ENCODE measurements at regions not wholly inside any gene's neighbourhood (a gene's known extent, or its start where the extent isn't known, plus 50 kb on each side); places are given as distances from the start of the nearest gene placed in this dataset.
"Not testable (repeated sequence)": the region's sequence is repeated elsewhere in the genome, so short reads cannot be mapped to it uniquely, and the experiment has no call there.

DNA sequence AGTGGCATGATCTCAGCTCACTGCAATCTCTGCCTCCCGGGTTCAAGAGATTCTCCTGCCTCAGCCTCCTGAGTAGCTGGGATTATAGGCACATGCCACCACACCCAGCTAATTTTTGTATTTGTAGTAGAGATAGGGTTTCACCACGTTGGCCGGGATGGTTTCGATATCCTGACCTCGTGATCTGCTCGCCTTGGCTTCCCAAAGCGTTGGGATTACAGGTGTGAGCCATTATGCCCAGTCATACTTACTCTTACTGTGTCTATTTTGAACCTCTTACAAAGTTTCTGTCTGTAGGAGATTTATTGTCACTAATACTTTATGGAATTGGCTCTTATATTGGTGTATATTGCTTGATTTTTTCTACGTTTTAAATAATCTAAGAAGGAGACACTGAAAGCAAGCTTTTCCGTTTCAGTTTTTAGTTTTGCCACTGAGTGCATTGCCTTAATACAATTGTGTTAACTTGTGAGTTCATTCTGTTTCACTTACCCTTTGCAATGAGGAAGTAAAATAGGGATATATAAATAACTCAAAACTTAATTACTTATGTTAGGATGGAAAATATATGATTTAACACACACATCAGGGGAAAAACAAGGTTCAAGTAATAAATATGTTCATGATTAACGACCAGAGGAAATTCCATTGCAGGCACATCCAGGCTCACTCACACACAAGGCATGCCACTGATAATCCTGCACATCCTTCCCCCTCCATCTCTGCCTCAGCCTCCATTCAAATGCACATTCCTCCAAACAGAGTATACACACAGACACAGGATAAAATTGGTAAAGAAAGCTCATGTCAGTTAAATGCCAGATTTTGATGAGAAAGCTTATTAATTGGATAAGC lies 279.3 kb upstream of the RASGRP1 start:
- intact Hi-C loops (cut with DNase I; ENCODE audit: low total_unique reads) = loop anchor here (10.0 kb wide), 1 partner anchor 881 kb away; no protein-coding TSS in a partner anchor
- no peak for DNase-seq (ENCODE audit: low spot score in 2 of 2)
- 54 to 64% methylated on average over 10 of the region's 10 CpGs for WGBS, 2 donors
- TF ChIP-seq, protein P1, sequence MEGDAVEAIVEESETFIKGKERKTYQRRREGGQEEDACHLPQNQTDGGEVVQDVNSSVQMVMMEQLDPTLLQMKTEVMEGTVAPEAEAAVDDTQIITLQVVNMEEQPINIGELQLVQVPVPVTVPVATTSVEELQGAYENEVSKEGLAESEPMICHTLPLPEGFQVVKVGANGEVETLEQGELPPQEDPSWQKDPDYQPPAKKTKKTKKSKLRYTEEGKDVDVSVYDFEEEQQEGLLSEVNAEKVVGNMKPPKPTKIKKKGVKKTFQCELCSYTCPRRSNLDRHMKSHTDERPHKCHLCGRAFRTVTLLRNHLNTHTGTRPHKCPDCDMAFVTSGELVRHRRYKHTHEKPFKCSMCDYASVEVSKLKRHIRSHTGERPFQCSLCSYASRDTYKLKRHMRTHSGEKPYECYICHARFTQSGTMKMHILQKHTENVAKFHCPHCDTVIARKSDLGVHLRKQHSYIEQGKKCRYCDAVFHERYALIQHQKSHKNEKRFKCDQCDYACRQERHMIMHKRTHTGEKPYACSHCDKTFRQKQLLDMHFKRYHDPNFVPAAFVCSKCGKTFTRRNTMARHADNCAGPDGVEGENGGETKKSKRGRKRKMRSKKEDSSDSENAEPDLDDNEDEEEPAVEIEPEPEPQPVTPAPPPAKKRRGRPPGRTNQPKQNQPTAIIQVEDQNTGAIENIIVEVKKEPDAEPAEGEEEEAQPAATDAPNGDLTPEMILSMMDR (IDR thresholded peaks at IDR 0.05) = no peak
- TF ChIP-seq POLR2A (IDR thresholded peaks at IDR 0.05) = no peak
- no peak overlapping the region for H3K4me3 ChIP-seq (ENCODE audit: low read depth, poor library complexity, severe bottlenecking)

DNA sequence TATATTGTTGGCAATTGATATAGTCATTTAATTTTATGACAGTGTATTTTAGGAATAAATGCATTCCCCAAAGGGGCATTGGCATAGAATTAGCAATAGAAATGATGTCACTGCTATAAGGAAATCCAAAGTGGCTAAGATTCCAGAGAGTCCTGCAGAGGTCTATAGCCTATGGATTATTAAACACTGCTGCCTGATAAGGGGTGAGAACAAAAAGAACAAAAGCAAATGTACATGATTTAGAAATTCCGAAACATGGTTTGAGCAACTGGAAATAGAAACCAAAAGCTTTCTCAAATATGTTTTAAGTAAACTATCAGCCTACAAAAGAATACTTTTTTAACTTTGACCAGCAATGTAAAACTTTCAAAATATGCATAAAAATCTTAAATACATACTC lies 280.1 kb upstream of the RASGRP1 start:
- no peak for DNase-seq (ENCODE audit: low spot score in 2 of 2)
- 78 to 95% methylated on average over 1 of the region's 1 CpG for whole genome bisulfite sequencing, 2 donors
- intact Hi-C loops (cut with DNase I; ENCODE audit: low total_unique reads) = loop anchor here (10.0 kb wide), 1 partner anchor 880 kb away; no protein-coding TSS in a partner anchor
- H3K4me3 ChIP-seq (ENCODE audit: low read depth, poor library complexity, severe bottlenecking) = no peak overlapping the region
- no peak for TF ChIP-seq POLR2A (IDR thresholded peaks at IDR 0.05)
- TF ChIP-seq, protein P1 (IDR thresholded peaks at IDR 0.05) = no peak

DNA sequence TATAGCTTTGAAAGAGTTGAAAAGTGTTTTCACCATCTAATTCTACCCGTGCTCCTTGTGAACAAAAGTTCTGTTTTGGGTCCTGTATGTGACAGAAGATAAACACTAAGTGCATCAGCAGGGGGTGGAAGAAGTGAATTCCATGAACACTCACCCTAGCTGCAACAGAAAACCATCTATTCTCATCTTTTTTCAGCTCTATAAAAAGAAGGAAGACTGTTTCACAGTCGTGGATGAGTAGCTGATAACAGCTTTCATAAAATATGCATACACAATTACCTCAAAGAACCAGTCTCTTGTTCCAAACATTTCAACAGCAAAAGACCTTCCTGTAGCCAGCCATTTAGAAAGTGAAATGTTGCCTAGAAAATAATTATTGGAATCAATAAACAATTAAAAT lies 281.7 kb upstream of the RASGRP1 start:
- intact Hi-C loops (cut with DNase I; ENCODE audit: low total_unique reads) = loop anchor here (10.0 kb wide), 1 partner anchor 878 kb away; no protein-coding TSS in a partner anchor
- no peak for TF ChIP-seq POLR2A (IDR thresholded peaks at IDR 0.05)
- TF ChIP-seq, protein P1 (IDR thresholded peaks at IDR 0.05) = no peak
- no peak for DNase-seq (ENCODE audit: low spot score in 2 of 2)
- 55% methylated on average over 2 of the region's 2 CpGs for WGBS, 2 donors
- no peak overlapping the region for H3K4me3 ChIP-seq (ENCODE audit: low read depth, poor library complexity, severe bottlenecking)

DNA sequence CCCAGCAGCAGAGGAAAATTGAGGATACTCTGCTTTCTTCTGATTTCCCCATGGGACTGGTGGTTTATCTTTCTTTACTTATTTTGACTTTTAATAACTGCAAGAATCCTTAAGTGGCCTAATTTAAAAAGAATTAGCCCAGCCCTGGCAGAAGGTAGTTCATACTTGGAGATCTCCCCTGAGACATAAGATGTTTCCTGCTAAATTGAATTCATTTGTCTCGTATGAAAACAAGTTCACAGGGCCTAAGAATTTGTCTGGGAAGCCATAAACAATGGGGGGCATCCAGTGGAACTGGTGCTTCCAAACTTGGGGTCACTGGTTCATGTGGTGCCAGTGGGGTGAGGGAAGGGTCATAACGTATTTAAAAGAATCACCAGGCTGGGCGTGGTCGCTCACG lies 283.1 kb upstream of the RASGRP1 start:
- WGBS, 2 donors = 91 to 92% methylated on average over 5 of the region's 5 CpGs
- no peak overlapping the region for H3K4me3 ChIP-seq (ENCODE audit: low read depth, poor library complexity, severe bottlenecking)
- DNase-seq (ENCODE audit: low spot score in 2 of 2) = no peak
- TF ChIP-seq POLR2A (IDR thresholded peaks at IDR 0.05) = no peak
- TF ChIP-seq, protein P1 (IDR thresholded peaks at IDR 0.05) = no peak
- intact Hi-C loops (cut with DNase I; ENCODE audit: low total_unique reads) = loop anchor here (10.0 kb wide), 1 partner anchor 877 kb away; no protein-coding TSS in a partner anchor

DNA sequence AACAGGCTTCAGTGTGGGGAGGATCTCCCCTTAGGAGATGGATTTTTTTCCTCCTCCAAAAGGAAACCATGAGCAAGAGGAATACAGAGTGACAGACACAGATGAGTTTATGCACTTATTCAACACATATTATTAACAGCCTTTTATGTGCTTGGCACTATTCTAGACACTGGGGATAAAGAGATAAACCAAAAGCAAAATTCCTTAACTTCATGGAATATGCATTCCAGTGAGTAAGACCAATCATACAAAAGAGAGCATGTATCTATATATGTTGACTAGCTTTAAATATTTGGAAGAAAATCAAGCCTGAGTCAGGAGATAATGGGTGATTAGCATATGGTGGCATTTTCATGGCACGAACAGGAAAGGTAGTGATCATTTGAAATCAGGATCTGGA lies 284.4 kb upstream of the RASGRP1 start:
- no peak for TF ChIP-seq POLR2A (IDR thresholded peaks at IDR 0.05)
- TF ChIP-seq, protein P1 (IDR thresholded peaks at IDR 0.05) = no peak
- no peak overlapping the region for H3K4me3 ChIP-seq (ENCODE audit: low read depth, poor library complexity, severe bottlenecking)
- 0% methylated on average over 1 of the region's 1 CpG for WGBS, 2 donors
- intact Hi-C loops (cut with DNase I; ENCODE audit: low total_unique reads) = loop anchor here (10.0 kb wide), 1 partner anchor 876 kb away; no protein-coding TSS in a partner anchor
- no peak for DNase-seq (ENCODE audit: low spot score in 2 of 2)

DNA sequence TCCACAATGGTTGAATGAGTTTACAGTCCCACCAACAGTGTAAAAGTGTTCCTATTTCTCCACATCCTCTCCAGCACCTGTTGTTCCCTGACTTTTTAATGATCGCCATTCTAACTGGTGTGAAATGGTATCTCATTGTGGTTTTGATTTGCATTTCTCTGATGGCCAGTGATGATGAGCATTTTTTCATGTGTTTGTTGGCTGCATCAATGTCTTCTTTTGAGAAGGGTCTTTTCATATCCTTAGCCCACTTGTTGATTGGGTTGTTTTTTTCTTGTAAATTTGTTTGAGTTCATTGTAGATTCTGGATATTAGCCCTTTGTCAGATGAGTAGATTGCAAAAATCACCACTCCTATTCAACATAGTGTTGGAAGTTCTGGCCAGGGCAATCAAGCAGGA lies 287.6 kb upstream of the RASGRP1 start:
- H3K4me3 ChIP-seq (ENCODE audit: low read depth, poor library complexity, severe bottlenecking); intact Hi-C loops (cut with DNase I; ENCODE audit: low total_unique reads); DNase-seq (ENCODE audit: low spot score in 2 of 2): not testable (repeated sequence)
- 89 to 95% methylated on average over 1 of the region's 1 CpG for WGBS, 2 donors

Data from lower leg skin (tissue), 4 donors.